Large intestine (tissue), 3 donors: ENCODE measurements at regions not wholly inside any gene's neighbourhood (a gene's known extent, or its start where the extent isn't known, plus 50 kb on each side); places are given as distances from the start of the nearest gene placed in this dataset.

Experiments
- DNase-seq, 2 donors: peaks; one replicate each; pipeline versions ENCODE4 v3.0.0 to v3.0.0-alpha.2; 2013
- H3K27ac ChIP-seq: one replicate; pipeline ENCODE4 v1.5.1; 2013; ENCODE audit warnings: low read length
- H3K27me3 ChIP-seq: 2 replicates; pipeline ENCODE4 v1.6.1; 2013; ENCODE audit warnings: low read length; ENCODE audit not compliant: control insufficient read depth, insufficient read depth
- H3K36me3 ChIP-seq: 2 replicates; pipeline ENCODE4 v1.6.1; 2013; ENCODE audit warnings: low read length; ENCODE audit not compliant: control insufficient read depth, insufficient read depth
- H3K4me1 ChIP-seq: one replicate; pipeline ENCODE4 v1.6.1; 2013; ENCODE audit warnings: low read length; ENCODE audit not compliant: control insufficient read depth, insufficient read depth
- H3K4me3 ChIP-seq: one replicate; pipeline ENCODE4 v1.5.1; 2013; ENCODE audit warnings: low read length
- H3K9me3 ChIP-seq: one replicate; pipeline ENCODE4 v1.6.1; 2013; ENCODE audit warnings: mild to moderate bottlenecking, low read depth, low read length, moderate library complexity; ENCODE audit not compliant: control insufficient read depth
- WGBS: methylation state at CpG from one replicate; pipeline ENCODE4 v1.1.5; 2013; ENCODE audit warnings: low lambda C conversion rate; ENCODE audit not compliant: insufficient coverage; 5-methylcytosine and 5-hydroxymethylcytosine counted together

DNA sequence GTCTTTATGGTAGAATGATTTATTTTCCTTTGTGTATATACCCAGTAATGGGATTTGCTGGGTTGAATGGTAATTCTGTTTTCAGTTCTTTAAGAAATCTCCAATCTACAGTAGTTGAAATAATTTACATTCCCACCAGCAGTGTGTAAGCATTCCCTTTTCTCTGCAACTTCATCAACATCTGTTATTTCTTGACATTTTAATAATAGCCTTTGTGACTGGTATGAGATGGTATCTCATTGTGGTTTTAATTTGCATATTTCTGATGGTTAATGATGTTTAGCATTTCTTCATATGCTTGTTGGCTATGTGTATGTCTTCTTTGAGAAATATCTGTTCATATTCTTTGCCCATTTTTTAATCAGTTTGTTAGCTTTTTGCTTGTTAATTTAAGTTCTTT lies 901.2 kb downstream of the METTL15 start:
- Histone ChIP-seq H3K4me3 (no peak overlapping the region), H3K9me3 (no peaks in the 10 kb centered on the region), H3K27me3 (no peaks in the 10 kb centered on the region), H3K27ac (no peak overlapping the region), H3K36me3 (no peaks in the 10 kb centered on the region), H3K4me1 (no peaks in the 10 kb centered on the region)
- DNase-seq: no peak

DNA sequence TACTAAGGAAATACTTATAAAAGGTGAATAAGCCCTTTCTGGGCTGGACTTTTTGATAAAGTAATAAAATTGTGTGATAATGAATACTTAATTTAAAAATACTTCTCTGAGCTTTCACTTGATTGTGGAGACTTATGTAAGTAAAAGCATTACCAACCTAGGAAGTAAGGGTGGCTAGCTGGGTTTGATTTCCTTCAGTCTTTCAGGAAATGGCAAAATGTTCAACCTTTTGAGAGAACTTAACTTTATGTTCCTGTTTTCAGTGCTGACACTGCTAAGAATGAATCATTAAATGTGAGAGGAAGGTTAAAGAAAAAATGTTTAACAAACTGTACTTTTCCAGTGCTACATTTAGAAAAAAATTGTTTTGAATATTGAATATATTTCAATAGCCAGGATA lies 900.3 kb downstream of the METTL15 start:
- H3K27me3 ChIP-seq: no peaks in the 10 kb centered on the region
- H3K36me3 ChIP-seq: no peaks in the 10 kb centered on the region
- H3K9me3 ChIP-seq: no peaks in the 10 kb centered on the region
- DNase-seq: no peak
- no peak overlapping the region for H3K4me3 ChIP-seq
- no peaks in the 10 kb centered on the region for H3K4me1 ChIP-seq
- H3K27ac ChIP-seq: no peak overlapping the region

DNA sequence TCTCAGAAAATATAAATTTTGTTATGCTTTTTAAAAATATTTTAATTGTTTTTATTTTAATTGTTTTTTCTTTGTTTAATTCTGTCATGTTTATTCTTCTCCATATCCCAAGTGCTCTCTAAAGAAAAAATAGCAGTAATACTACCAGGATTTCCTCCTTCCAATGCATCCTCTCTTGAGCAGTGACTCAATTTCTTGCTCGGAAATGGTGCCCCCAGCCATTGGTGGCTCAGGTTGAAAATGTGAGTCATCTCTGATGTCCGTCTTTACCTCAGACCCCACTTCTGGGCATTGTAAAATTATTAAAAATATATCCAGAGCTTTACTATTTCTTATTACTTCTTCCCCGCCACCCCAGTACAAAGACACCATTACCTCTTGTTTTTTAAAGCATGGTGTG lies 898.5 kb downstream of the METTL15 start:
- H3K9me3 ChIP-seq: no peaks in the 10 kb centered on the region
- H3K4me1 ChIP-seq: no peaks in the 10 kb centered on the region
- no peaks in the 10 kb centered on the region for H3K27me3 ChIP-seq
- H3K4me3 ChIP-seq: no peak overlapping the region
- H3K36me3 ChIP-seq: no peaks in the 10 kb centered on the region
- no peak for DNase-seq
- WGBS: 80% methylated on average over 3 of the region's 3 CpGs
- no peak overlapping the region for H3K27ac ChIP-seq

DNA sequence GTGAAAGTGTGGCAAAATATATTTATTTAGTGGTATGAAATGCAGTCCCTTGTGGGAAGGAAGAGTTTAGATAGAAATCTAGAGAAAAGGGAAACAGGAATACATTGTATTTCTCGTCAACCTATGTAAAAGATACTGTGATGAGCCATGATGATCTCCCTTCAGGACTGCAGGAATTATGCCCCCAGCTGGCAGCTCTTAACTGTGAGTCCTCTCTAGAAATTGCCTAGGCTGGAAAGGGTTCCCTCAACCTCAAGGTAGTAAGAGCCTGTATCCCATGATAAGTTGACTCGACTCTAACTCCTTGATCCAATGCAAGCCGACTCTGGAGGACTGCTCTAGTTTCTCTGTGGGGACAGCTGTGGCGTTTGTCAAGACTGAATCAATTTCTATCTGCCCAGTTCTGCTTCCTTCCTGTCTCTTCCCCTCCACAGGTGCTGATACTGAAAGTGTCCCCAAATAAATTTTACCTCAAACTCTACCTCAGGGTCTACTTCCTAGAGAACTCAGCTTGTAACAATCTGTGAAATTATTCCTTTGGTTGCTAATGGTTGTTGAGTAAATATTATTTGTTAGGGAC lies 897.3 kb downstream of the METTL15 start:
- no peaks in the 10 kb centered on the region for H3K9me3 ChIP-seq
- H3K4me1 ChIP-seq: no peaks in the 10 kb centered on the region
- DNase-seq: no peak
- no peak overlapping the region for H3K27ac ChIP-seq
- no peaks in the 10 kb centered on the region for H3K36me3 ChIP-seq
- H3K27me3 ChIP-seq: no peaks in the 10 kb centered on the region
- 67% methylated on average over 1 of the region's 4 CpGs for WGBS
- no peak overlapping the region for H3K4me3 ChIP-seq

DNA sequence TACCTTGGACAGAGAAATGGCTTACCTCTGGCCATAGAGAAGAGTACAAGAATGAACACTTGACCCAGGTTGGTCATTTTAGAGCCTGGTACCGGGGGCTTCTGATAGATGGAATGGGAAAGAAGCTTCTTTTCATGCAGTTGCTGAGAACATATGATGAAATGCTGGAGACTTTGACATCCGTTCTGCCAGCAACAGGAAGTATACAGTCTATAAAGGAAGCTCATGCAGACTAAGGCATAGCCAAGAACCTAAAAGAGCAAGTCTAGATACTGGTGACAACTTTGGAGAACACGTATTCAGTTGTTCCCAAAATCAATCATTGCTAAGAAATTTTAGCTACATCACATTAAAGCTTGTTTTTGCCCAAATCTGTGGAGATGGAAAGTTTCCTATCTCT lies 894.6 kb downstream of the METTL15 start:
- Histone ChIP-seq H3K9me3 (no peaks in the 10 kb centered on the region), H3K27me3 (no peaks in the 10 kb centered on the region), H3K4me3 (no peak overlapping the region), H3K36me3 (no peaks in the 10 kb centered on the region), H3K27ac (no peak overlapping the region), H3K4me1 (no peaks in the 10 kb centered on the region)
- no peak for DNase-seq
- WGBS: no CpG with 5 or more reads among the region's 3 CpGs

DNA sequence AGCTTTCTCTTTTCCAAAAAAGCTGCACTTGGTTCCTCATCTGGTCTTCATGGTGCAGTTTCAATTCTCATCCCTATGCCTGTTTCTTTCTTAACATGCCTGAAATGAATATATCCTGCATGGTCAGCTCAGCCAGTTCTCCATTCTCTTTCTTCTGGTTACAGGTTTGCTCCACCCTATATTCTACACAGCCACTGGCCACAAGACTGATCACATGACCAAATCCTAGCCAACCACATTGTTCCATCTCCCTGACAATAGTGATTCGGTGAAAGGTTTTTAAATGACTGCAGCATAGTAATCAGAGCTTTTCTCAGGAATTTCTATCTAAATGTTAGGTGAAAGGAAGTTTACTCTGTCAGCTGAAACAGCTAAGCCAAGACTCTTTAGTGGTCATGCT lies 891.4 kb downstream of the METTL15 start:
- no CpG with 5 or more reads among the region's 1 CpG for WGBS
- H3K4me3 ChIP-seq: no peak overlapping the region
- H3K4me1 ChIP-seq: no peaks in the 10 kb centered on the region
- no peaks in the 10 kb centered on the region for H3K9me3 ChIP-seq
- no peak for DNase-seq
- no peaks in the 10 kb centered on the region for H3K27me3 ChIP-seq
- no peaks in the 10 kb centered on the region for H3K36me3 ChIP-seq
- H3K27ac ChIP-seq: no peak overlapping the region

DNA sequence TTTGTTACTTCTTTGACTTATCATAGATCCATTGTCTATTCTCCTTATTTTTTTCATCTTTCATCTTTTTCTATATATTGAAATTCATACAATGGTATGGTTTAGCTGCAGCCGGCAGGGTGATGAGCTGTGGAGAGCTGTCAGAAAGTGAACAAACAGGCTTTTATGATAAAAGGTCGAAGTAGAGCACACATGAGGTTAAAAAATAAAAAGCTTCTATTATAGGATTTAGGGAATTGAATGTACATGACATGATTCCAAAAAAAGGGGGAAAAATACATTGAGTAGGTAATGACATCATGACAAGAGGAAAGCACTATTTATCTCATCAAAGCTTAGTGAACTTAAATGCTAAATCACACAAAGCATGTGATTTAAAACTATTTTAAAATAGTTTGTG lies 884.8 kb downstream of the METTL15 start:
- no peak for DNase-seq
- no peaks in the 10 kb centered on the region for H3K36me3 ChIP-seq
- no peaks in the 10 kb centered on the region for H3K4me1 ChIP-seq
- H3K27ac ChIP-seq: no peak overlapping the region
- H3K9me3 ChIP-seq: no peaks in the 10 kb centered on the region
- WGBS: 29% methylated on average over 1 of the region's 2 CpGs
- H3K4me3 ChIP-seq: no peak overlapping the region
- H3K27me3 ChIP-seq: no peaks in the 10 kb centered on the region

DNA sequence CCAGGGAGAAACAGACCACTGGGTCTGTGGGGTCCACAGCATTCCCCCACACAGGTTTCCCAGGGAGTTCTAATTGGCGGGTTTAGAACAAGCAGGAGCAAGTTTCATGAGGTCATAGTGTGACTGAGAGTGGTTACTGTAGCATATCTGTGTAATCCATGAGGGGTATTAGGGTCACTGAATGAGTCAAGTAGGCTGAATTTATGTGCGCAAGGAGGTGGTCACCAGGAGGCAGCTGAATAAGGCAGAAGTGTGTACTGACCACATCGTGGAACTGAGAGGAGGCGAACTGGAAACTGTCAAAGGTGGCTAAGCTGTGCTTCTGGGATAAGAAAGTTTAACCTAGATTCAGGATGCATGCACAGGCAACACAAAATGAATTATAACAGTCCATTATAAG lies 876.0 kb downstream of the METTL15 start:
- Histone ChIP-seq H3K4me1 (no peaks in the 10 kb centered on the region), H3K27ac (no peak overlapping the region), H3K4me3 (no peak overlapping the region), H3K27me3 (no peaks in the 10 kb centered on the region), H3K9me3 (no peaks in the 10 kb centered on the region), H3K36me3 (no peaks in the 10 kb centered on the region)
- DNase-seq: no peak
- no CpG with 5 or more reads among the region's 4 CpGs for WGBS

DNA sequence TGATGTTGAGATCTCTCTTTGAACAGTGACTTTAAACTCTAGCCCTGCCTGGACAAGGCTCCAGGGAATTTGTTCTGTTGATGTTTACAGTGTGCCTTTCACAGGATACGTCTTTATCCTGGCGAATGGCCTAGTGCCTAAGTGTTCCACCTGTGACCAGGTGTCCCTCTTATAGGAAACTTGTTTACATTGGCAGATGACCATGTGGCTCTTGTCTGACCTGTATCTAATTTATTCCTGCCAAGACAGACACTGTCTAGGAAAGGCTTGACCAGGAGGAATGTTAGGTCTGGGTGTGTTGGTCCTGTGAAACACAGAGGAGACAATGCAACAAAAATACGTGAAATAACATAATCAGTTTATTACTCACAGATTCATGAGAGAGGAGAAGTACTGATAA lies 875.6 kb downstream of the METTL15 start:
- Histone ChIP-seq H3K27me3 (no peaks in the 10 kb centered on the region), H3K4me3 (no peak overlapping the region), H3K4me1 (no peaks in the 10 kb centered on the region), H3K36me3 (no peaks in the 10 kb centered on the region), H3K9me3 (no peaks in the 10 kb centered on the region), H3K27ac (no peak overlapping the region)
- no CpG with 5 or more reads among the region's 3 CpGs for WGBS
- DNase-seq: no peak

DNA sequence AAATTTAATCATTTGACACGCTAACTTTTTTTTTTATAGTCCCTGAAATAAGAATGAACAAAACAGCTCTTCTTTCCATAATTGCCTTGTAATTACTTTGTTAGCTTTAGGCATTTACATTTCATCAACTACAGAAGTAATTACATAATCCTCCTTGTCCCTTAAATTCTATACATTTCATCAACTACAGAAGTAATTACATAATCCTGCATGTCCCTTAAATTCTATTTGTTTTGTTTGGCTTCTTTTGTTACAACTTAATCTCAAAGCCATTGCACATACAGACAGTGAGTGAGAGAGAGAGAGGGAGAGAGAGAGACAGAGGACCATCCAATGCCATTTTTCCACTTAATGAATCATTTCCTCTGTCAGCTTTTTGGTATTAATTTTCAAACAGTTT lies 873.2 kb downstream of the METTL15 start:
- no peaks in the 10 kb centered on the region for H3K4me1 ChIP-seq
- WGBS: no CpG with 5 or more reads among the region's 1 CpG
- no peaks in the 10 kb centered on the region for H3K36me3 ChIP-seq
- H3K4me3 ChIP-seq: no peak overlapping the region
- DNase-seq: no peak
- H3K27ac ChIP-seq: no peak overlapping the region
- no peaks in the 10 kb centered on the region for H3K27me3 ChIP-seq
- no peaks in the 10 kb centered on the region for H3K9me3 ChIP-seq

DNA sequence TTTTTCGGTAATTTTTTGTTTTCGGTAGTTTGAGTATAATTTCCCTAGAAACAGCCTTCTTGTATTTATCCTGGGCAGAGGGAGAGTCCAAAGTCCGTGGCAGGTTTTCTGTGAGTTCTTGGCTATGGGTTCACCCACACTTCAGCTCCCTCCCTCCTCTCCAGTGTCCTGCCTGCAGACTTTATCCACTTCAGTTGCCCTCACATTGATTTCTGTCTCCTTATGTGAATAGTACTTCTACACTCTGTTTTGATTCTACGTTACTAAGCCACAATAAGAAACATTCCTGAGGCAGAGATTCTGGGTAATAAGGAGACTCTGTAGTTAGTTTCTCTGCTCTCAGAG lies 868.6 kb downstream of the METTL15 start:
- H3K4me3 ChIP-seq: no peak overlapping the region
- no peak overlapping the region for H3K27ac ChIP-seq

More for the DNA sequence above, 868.6 kb downstream of the METTL15 start:
- Histone ChIP-seq H3K9me3 (no peaks in the 10 kb centered on the region), H3K36me3 (no peaks in the 10 kb centered on the region), H3K27me3 (no peaks in the 10 kb centered on the region), H3K4me1 (no peaks in the 10 kb centered on the region)
- no peak for DNase-seq
- WGBS: no CpG with 5 or more reads among the region's 4 CpGs
